HL-60 (cell line): ENCODE measurements at regions not wholly inside any gene's neighbourhood (a gene's known extent, or its start where the extent isn't known, plus 50 kb on each side); places are given as distances from the start of the nearest gene placed in this dataset.

Experiments used
- DNase-seq, 2 experiments: peaks; one replicate each; pipeline ENCODE4 v3.0.0-alpha.2; 2010 to 2020; ENCODE audit warnings: low read depth in 1 of 2, low spot score in 1 of 2
- H3K27ac ChIP-seq: fragments of 250-450 bp; sonication (Bioruptor Pico); replicated peaks from 2 replicates; pipeline ENCODE4 v1.5.1; 2020; ENCODE audit warnings: mild to moderate bottlenecking, moderate library complexity
- H3K27me3 ChIP-seq: fragments of 250-450 bp; sonication (Bioruptor Pico); 2 replicates; pipeline ENCODE4 v1.5.1; 2021; ENCODE audit warnings: mild to moderate bottlenecking, moderate library complexity; ENCODE audit not compliant: insufficient read depth, poor library complexity, severe bottlenecking
- H3K4me3 ChIP-seq: replicated peaks from 2 replicates; pipeline ENCODE4 v1.5.1; 2011; ENCODE audit warnings: mild to moderate bottlenecking, control low read depth, low read length; ENCODE audit not compliant: insufficient read depth
- GABPA ChIP-seq: IDR thresholded peaks from 2 replicates; pipeline ENCODE4 v1.6.1; 2012; ENCODE audit warnings: low read depth
- POLR2AphosphoS5 ChIP-seq: IDR thresholded peaks from 2 replicates; pipeline ENCODE4 v1.6.1; 2012; ENCODE audit warnings: low read depth
- SPI1 ChIP-seq: IDR thresholded peaks from 2 replicates; pipeline ENCODE4 v1.6.1; 2012; ENCODE audit warnings: low read depth, mild to moderate bottlenecking, borderline replicate concordance
- TF ChIP-seq, protein P1 (sequence below): IDR thresholded peaks from one replicate; pipeline ENCODE4 v1.5.1; 2011; ENCODE audit warnings: low read length, control low read depth, inconsistent platforms; ENCODE audit not compliant: insufficient read depth
- TF ChIP-seq, protein P2 (sequence below): IDR thresholded peaks from 2 replicates; pipeline ENCODE4 v1.6.1; 2012; ENCODE audit warnings: low read depth; ENCODE audit not compliant: insufficient replicate concordance

DNA sequence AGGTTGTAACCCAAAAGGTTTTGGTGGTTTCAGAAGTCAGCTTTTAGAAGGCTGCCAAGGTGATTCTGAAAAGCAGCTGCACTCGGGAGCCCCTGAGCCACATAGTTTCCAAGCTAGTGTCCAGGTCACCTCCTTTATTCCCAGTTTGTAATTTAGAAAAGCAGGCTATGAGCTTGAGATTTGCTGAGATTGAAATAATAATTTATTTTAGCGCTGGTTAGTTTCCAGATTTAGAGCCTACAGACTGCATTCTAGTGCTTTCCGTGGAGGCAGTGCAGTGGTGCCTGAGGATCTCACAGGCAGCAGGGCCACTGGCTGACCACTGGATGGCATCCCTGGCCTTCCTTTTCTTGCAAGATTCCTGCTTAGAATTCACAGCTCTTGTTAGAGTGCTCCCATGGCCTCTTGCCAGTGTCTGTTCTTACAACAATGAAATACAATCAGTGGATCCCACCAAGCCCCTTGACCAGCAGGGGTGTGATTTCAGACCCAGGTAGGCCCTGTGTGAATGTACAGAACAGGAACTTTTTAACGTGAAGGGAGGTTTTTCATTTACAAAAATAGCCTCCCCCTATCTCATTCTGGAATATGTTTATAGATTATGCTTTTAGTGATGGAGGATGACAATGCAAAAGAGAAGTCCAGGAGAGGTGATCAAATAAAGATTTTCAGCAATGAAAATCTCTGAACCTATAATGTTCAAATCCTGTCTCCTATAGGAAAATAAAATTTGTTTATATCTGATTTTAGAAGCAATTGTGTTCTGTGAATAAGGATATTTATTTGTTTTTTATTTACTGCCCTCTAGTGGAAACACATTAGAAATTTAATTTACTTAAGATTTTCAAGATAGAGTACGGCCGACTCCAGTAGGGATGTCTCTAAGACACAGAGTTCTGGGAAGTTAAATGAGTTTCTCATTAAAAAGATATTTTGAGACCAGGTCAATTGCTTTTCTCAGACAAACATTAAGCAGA, 362.1 kb upstream of the STXBP6 start:
- Histone ChIP-seq H3K27me3 (no peaks in the 10 kb centered on the region), H3K4me3 (no peak overlapping the region), H3K27ac (no peak overlapping the region)
- no peak for TF ChIP-seq GABPA
- TF ChIP-seq, protein P1, sequence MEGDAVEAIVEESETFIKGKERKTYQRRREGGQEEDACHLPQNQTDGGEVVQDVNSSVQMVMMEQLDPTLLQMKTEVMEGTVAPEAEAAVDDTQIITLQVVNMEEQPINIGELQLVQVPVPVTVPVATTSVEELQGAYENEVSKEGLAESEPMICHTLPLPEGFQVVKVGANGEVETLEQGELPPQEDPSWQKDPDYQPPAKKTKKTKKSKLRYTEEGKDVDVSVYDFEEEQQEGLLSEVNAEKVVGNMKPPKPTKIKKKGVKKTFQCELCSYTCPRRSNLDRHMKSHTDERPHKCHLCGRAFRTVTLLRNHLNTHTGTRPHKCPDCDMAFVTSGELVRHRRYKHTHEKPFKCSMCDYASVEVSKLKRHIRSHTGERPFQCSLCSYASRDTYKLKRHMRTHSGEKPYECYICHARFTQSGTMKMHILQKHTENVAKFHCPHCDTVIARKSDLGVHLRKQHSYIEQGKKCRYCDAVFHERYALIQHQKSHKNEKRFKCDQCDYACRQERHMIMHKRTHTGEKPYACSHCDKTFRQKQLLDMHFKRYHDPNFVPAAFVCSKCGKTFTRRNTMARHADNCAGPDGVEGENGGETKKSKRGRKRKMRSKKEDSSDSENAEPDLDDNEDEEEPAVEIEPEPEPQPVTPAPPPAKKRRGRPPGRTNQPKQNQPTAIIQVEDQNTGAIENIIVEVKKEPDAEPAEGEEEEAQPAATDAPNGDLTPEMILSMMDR, result no peak
- TF ChIP-seq SPI1, result no peak
- no peak for DNase-seq

DNA sequence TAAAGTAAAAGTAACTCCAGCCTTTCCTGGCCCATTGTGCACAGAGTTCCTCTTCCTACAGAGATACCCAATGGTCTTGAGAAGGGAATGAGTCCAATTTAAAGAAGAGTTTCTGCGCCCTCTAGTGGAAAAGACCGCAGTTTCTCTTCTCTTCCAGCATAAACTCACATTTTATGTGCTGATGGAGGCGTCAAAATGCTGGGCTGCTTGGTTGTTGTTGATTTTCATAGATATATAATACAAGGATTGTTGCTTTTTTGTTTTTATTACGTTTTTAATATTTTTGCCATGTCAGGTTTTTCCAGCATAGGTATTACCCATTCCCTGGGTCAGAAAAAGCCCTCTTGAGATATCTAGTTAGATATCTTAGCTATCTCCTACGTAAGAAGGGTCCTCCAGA, 356.9 kb upstream of the STXBP6 start:
- TF ChIP-seq GABPA, result no peak
- TF ChIP-seq, protein P2, sequence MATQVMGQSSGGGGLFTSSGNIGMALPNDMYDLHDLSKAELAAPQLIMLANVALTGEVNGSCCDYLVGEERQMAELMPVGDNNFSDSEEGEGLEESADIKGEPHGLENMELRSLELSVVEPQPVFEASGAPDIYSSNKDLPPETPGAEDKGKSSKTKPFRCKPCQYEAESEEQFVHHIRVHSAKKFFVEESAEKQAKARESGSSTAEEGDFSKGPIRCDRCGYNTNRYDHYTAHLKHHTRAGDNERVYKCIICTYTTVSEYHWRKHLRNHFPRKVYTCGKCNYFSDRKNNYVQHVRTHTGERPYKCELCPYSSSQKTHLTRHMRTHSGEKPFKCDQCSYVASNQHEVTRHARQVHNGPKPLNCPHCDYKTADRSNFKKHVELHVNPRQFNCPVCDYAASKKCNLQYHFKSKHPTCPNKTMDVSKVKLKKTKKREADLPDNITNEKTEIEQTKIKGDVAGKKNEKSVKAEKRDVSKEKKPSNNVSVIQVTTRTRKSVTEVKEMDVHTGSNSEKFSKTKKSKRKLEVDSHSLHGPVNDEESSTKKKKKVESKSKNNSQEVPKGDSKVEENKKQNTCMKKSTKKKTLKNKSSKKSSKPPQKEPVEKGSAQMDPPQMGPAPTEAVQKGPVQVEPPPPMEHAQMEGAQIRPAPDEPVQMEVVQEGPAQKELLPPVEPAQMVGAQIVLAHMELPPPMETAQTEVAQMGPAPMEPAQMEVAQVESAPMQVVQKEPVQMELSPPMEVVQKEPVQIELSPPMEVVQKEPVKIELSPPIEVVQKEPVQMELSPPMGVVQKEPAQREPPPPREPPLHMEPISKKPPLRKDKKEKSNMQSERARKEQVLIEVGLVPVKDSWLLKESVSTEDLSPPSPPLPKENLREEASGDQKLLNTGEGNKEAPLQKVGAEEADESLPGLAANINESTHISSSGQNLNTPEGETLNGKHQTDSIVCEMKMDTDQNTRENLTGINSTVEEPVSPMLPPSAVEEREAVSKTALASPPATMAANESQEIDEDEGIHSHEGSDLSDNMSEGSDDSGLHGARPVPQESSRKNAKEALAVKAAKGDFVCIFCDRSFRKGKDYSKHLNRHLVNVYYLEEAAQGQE, result no peak
- peak; percentile 47; the same call in 1 of the 2 replicates for TF ChIP-seq SPI1
- TF ChIP-seq, protein P1, result peak; percentile 40
- H3K4me3 ChIP-seq, result no peak overlapping the region
- DNase-seq, result peak; percentile 8 to 51

DNA sequence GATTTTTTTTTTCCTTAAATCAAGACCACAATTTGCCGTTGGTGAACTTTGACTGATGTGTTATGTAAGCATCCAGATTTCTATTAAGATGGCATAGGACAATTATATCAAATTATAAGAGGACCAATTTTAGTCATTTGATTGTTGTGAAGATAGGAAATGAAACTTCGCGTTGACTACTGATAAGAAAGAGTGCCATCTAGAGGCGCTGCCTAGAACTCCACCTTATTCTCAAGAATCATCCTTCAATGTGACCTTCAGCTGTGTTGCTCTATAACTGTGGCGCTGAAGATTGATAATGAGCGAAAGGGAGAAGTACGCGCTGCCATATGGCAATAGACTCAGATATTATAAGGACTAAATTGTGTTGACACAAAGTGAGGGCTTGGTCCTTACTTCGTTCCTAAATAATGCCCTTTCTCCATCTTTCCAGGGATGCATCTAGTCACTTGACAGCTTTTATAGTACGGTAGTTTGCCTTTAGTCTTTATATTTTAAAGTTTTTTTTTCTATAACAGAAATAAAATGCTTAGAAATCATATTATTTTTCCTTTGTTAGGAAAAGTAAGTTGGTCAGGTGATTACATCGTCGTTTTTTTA, 350.8 kb upstream of the STXBP6 start:
- TF ChIP-seq, protein P1, result peak; percentile 85
- TF ChIP-seq POLR2AphosphoS5, result no peak
- no peak for TF ChIP-seq SPI1
- H3K27me3 ChIP-seq, result no peaks in the 10 kb centered on the region
- DNase-seq, result peak; percentile 13 to 48
- H3K27ac ChIP-seq, result no peak overlapping the region
- no peak overlapping the region for H3K4me3 ChIP-seq

More for the DNA sequence above, 356.9 kb upstream of the STXBP6 start:
- Histone ChIP-seq H3K27ac (no peak overlapping the region), H3K27me3 (no peaks in the 10 kb centered on the region)

DNA sequence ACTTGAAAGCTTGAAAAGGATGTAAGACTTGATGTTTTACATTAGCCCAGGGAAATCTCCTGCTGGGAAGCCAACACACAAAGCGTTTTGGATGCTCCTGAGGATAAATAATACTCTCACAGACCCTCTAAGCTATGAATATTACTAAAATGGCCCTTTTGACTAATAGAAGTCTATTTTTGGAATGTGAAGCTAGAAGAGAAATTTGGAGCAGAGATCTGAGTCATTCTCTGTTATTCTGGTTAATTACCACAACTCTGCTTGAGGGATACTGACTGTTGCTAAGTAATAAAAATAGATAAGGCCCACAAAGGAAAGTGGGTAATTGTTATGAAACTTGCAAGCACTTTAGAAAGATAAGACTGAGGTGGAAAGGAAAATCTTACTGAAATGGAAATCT, 346.2 kb upstream of the STXBP6 start:
- TF ChIP-seq, protein P1, result no peak
- TF ChIP-seq, protein P2, result no peak
- no peak for TF ChIP-seq GABPA
- H3K27me3 ChIP-seq, result no peaks in the 10 kb centered on the region
- no peak overlapping the region for H3K4me3 ChIP-seq
- no peak for DNase-seq
- no peak overlapping the region for H3K27ac ChIP-seq
